H7 (cell line): ENCODE measurements at regions not wholly inside any gene's neighbourhood (a gene's known extent, or its start where the extent isn't known, plus 50 kb on each side); places are given as distances from the start of the nearest gene placed in this dataset.

Source experiments
- DNase-seq: peaks from one replicate; pipeline ENCODE4 v3.0.0; 2012
- H3K27me3 ChIP-seq: 2 replicates; pipeline ENCODE4 v1.6.0; 2011; ENCODE audit warnings: mild to moderate bottlenecking, low read length; ENCODE audit not compliant: control insufficient read depth, insufficient read depth
- H3K36me3 ChIP-seq: replicated peaks from 2 replicates; pipeline ENCODE4 v1.5.1; 2011; ENCODE audit warnings: low read length; ENCODE audit not compliant: control insufficient read depth, insufficient read depth
- H3K4me3 ChIP-seq: 2 replicates; pipeline ENCODE4 v1.5.1; 2011; ENCODE audit warnings: low read depth, mild to moderate bottlenecking, control low read depth, low read length, moderate library complexity; ENCODE audit not compliant: insufficient read depth

GRCh38 chr15:61534986-61535385 lies 305.9 kb upstream of the RORA start:
- Histone ChIP-seq H3K36me3 (no peaks in the 10 kb centered on the region), H3K4me3 (no peak overlapping the region), H3K27me3 (no peaks in the 10 kb centered on the region; the same call in 1 of the 2 replicates)
- DNase-seq = no peak

GRCh38 chr15:61530769-61531168 lies 301.7 kb upstream of the RORA start:
- no peak overlapping the region for H3K4me3 ChIP-seq
- peak; percentile 32 for DNase-seq
- no peaks in the 10 kb centered on the region for H3K36me3 ChIP-seq
- no peaks in the 10 kb centered on the region for H3K27me3 ChIP-seq

GRCh38 chr15:61528581-61528910 lies 299.4 kb upstream of the RORA start:
- no peaks in the 10 kb centered on the region for H3K36me3 ChIP-seq
- H3K4me3 ChIP-seq = no peak overlapping the region
- H3K27me3 ChIP-seq = no peaks in the 10 kb centered on the region
- DNase-seq = no peak

- Histone ChIP-seq H3K36me3 (no peaks in the 10 kb centered on the region), H3K27me3 (no peaks in the 10 kb centered on the region), H3K4me3 (no peak overlapping the region)
- no peak for DNase-seq
Measured at GRCh38 chr15:61527836-61528580, 298.9 kb upstream of the RORA start.

- no peak overlapping the region for H3K4me3 ChIP-seq
- H3K36me3 ChIP-seq = no peaks in the 10 kb centered on the region
- DNase-seq = no peak
- H3K27me3 ChIP-seq = no peaks in the 10 kb centered on the region
Measured at GRCh38 chr15:61524545-61524944, 295.4 kb upstream of the RORA start.

- Histone ChIP-seq H3K27me3 (no peaks in the 10 kb centered on the region), H3K36me3 (no peaks in the 10 kb centered on the region), H3K4me3 (no peak overlapping the region)
- no peak for DNase-seq
Measured at GRCh38 chr15:61524086-61524485, 295.0 kb upstream of the RORA start.

- H3K27me3 ChIP-seq = no peaks in the 10 kb centered on the region
- no peak for DNase-seq
- no peaks in the 10 kb centered on the region for H3K36me3 ChIP-seq
- no peak overlapping the region for H3K4me3 ChIP-seq
Measured at GRCh38 chr15:61522411-61522810, 293.3 kb upstream of the RORA start.

GRCh38 chr15:61521953-61522352 lies 292.9 kb upstream of the RORA start:
- Histone ChIP-seq H3K27me3 (no peaks in the 10 kb centered on the region), H3K4me3 (no peak overlapping the region), H3K36me3 (no peaks in the 10 kb centered on the region)
- no peak for DNase-seq

GRCh38 chr15:61519296-61519695 lies 290.2 kb upstream of the RORA start:
- no peak overlapping the region for H3K4me3 ChIP-seq
- DNase-seq = no peak
- no peaks in the 10 kb centered on the region for H3K27me3 ChIP-seq

GRCh38 chr15:61518191-61518950 lies 289.3 kb upstream of the RORA start:
- DNase-seq = peak; percentile 11
- H3K4me3 ChIP-seq = no peak overlapping the region

More at GRCh38 chr15:61519296-61519695, 290.2 kb upstream of the RORA start:
- H3K36me3 ChIP-seq = no peaks in the 10 kb centered on the region

GRCh38 chr15:61517776-61518175 lies 288.7 kb upstream of the RORA start:
- Histone ChIP-seq H3K27me3 (no peaks in the 10 kb centered on the region), H3K4me3 (no peak overlapping the region), H3K36me3 (no peaks in the 10 kb centered on the region)
- DNase-seq = no peak

More at GRCh38 chr15:61518191-61518950, 289.3 kb upstream of the RORA start:
- H3K27me3 ChIP-seq = no peaks in the 10 kb centered on the region
- H3K36me3 ChIP-seq = no peaks in the 10 kb centered on the region

- Histone ChIP-seq H3K4me3 (no peak overlapping the region), H3K27me3 (no peaks in the 10 kb centered on the region), H3K36me3 (no peaks in the 10 kb centered on the region)
- DNase-seq = no peak
Measured at GRCh38 chr15:61517335-61517734, 288.2 kb upstream of the RORA start.

GRCh38 chr15:61511756-61512155 lies 282.7 kb upstream of the RORA start:
- no peak for DNase-seq
- H3K4me3 ChIP-seq = no peak overlapping the region
- no peaks in the 10 kb centered on the region for H3K27me3 ChIP-seq
- no peaks in the 10 kb centered on the region for H3K36me3 ChIP-seq

GRCh38 chr15:61511089-61511488 lies 282.0 kb upstream of the RORA start:
- H3K27me3 ChIP-seq = no peaks in the 10 kb centered on the region
- H3K4me3 ChIP-seq = no peak overlapping the region
- no peak for DNase-seq
- H3K36me3 ChIP-seq = no peaks in the 10 kb centered on the region

GRCh38 chr15:61509327-61509840 lies 280.3 kb upstream of the RORA start:
- H3K27me3 ChIP-seq = no peaks in the 10 kb centered on the region
- no peaks in the 10 kb centered on the region for H3K36me3 ChIP-seq
- no peak for DNase-seq
- no peak overlapping the region for H3K4me3 ChIP-seq
